GM19438 (cell line): ENCODE measurements at regions not wholly inside any gene's neighbourhood (a gene's known extent, or its start where the extent isn't known, plus 50 kb on each side); places are given as distances from the start of the nearest gene placed in this dataset.

Source experiments
- ATAC-seq: cut with Tn5 transposase; IDR thresholded peaks from one replicate; pipeline ENCODE4 v1.9.1; 2021; ENCODE audit warnings: low read depth; ENCODE audit not compliant: unreplicated experiment

DNA sequence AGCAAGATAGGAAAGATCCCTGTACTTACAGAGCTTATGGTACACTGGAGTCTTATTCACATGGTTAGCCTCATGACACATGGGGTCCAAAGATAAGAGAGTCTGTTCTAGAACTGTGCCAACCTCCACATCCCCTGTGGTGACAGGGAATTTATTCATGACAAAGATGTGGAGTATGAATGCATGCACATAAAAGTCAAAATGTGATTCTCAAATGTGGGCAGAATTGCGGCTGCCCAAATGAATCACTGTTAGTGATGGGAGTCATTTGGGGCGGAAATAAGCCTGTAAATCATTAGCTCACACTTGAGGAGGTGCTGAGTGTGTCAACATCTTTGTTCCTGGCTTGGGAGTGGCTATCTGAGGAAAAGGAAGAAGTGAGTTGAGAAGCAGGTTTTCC, 560.6 kb downstream of the SLC4A3 start:
- ATAC-seq = no peak

- no peak for ATAC-seq
Measured at GRCh38 chr2:220191031-220191430, 563.6 kb downstream of the SLC4A3 start.

DNA sequence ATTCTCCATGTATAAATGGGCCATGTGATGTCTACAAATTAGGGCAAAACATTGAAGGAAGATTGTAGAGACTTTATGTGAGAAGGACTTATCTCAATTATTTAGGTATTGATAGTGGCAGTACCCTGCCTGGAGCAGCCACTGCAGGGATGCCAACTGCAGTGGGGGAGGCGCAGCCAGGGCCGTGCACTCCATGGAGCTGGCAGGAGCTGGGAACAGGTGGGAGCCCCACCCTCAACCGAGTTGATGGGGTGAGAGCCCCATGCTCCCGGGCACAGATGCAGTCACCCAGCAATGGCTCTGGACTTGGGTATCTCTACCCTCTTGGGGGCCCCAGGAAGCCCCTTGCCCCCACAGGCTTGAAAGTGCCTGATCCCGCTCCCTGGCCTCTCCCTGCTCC, 564.3 kb downstream of the SLC4A3 start:
- no peak for ATAC-seq

DNA sequence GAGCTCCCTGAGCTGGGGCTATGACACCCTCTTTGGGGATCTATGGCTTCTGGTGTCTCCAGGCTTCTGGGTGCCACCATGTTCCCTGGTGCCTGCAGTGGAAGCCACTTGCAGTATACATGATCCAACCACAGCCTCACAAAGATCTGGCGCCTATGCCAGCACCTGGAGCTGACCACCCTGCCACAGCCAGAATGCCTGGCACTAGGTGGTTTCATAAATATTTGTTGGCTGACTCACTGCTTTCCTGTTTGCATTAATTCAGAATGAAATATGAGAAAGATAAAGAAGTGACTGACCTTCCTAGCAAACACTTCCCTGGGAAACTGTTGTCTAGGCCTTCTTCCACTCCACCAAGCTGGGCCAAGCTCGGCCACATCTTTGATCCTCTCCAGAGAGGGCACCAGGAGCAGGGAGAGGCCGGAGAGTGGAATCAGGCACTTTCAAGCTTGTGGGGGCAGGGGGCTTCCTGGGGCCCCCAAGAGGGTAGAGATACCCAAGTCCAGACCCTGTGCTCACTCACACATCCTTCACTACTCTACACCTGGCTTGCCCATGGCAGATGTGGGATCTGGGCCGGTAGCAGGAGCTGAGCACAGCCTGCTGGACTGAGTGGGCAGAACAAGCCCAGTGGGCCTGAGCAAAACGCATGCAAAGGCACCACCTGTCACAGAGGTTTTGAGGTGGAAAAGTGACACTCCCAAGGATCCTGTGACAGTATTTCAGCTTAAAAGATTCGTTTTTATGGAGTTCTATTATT, 565.7 kb downstream of the SLC4A3 start:
- no peak for ATAC-seq

- no peak for ATAC-seq
Measured at GRCh38 chr2:220194630-220195584, 567.5 kb downstream of the SLC4A3 start.

DNA sequence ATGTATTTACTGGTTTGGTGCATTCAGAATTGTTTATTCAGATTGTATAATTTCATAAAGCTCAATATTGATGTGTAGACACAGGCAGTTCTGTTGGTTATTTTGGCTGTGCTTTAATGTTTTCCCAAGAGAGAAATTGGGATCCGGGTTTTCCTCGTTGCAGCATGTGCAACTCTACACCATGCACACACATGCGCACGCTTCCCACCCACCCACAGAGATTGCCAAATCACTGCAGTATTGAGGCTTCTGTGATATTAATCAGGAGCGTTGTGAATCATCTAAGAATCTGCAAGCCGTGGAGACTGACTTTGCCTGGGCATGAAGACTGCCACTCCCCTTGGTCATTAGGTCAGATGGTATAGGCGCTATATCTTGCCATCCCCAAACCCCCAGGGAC, 571.5 kb downstream of the SLC4A3 start:
- no peak for ATAC-seq

DNA sequence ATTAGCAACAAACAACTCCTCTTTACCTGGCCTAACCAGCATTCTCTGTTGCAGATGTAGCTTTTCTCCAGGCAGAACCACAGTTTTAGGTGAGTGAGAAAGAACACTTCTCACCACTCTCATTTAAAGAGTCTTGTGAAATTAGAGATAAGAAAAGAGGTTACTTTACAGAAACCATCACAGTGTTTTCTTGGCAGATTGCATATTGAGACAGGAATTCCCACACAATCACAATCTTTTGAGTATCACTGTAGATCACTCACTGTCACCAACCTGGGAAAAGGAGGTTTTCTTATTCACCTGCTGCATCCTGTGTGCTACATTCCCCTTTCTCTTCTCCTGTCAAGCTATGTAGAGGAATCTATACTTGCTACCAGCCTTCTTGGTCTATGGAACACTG, 574.6 kb downstream of the SLC4A3 start:
- ATAC-seq = no peak

DNA sequence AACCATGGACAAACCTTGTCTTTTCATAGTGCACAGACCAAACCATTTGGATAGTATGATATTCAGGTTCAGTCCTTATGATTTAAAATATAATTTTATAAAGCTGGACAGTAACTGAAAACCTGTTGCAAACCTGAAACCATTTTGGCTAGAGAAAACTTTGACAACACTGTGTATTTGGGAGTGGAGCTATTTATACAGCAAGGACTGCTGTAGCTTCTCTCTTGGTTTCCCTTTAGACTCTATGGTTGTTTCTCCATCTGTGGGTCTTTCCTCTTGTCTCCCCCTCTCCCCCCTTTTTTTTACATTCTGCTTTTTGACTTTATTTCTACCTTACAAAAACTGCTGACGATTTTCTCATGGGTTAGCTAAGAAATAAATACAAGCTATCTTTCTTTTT, 581.7 kb downstream of the SLC4A3 start:
- ATAC-seq = no peak

DNA sequence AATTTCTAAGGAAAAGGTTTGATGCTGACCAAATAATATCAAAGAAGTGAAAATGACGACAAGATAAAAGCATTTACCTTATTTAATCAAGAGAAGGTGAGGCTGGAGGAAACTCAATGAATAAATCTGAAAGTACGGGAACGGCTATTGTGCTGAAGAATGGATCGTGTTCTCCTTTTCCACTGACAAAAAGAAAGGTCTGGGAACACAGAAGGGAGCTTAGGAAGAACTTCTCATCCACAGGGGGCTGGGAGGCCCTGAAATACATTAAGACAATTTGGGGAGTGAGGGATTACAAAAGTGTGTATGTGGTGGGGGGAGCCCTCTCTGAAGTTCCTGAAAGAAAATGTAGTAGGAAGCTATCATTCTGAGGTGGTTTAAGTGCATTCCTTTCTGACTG, 582.3 kb downstream of the SLC4A3 start:
- ATAC-seq = no peak

DNA sequence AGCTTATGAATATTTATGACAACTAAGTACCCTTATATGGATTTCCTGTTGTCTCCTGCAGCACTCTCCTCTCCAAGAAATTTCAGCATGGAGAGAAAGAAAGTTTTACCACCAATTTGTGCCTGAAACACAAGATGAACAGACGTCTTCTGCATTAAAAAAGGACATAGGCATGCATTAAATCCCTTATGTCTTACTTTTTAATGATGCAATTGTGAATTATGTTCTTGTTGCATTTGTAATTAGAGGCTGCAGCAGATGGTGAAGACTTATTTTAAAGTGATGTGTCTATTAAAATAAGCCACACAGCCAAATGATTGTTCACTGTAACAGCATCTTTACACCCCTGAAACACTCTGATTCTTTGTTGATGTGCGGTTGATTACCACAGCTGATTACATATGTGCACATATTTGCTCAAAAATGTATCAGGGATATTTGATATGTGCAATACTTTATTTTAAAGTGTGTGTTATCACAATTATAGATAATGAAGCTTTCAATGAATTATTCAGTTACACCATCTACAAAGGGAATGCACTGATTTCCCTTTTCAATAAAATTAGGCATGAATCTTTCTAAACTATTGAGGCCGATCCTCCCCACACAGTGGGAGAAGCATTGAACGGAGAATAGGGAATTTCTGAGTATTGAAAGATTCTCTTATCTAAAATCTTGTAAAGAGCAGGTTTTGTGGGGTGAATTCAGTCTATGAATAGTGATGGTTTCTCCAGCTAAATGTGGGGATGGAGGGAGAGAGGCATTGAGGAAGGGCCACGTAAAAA, 585.1 kb downstream of the SLC4A3 start:
- ATAC-seq = no peak

DNA sequence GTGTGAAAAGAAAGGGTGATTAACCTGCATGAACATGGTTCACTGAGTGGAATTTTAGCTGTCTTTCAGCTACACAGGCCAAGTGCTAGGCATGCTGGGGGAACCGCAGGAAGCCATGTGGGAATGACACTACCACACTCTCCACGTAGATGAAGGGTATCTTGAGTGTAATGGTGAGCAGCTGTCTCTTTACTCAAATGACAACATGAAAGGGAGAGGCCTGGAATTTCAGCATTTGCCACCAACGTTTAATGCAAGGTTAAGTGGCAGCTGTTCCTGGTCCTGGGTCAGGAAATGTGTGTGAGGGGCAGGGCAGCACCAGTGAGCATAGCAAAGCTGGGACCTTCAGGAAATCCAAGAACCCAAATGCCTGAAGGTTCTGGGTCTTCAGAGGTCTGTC, 588.4 kb downstream of the SLC4A3 start:
- ATAC-seq = no peak

GRCh38 chr2:220219371-220219770, 591.9 kb downstream of the SLC4A3 start:
- no peak for ATAC-seq

DNA sequence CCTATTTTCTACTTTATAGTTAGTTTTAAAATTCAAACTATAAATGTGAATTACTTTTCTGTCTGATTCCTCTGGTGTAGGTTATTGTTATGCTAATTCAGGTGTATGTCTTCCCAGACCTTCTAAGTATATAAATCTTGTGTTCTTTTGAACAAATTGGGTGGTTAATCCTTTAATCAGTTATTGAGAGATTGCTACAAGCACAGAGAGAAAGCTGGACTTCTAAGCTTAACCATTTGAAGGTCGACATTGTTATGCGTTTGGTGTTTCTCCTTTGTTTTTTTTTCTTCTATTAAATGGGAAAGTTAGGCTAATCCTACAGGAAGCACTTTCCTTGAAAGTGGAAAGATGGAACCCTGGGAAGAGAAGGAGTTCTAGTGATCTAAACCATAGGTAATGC, 592.6 kb downstream of the SLC4A3 start:
- ATAC-seq = no peak

DNA sequence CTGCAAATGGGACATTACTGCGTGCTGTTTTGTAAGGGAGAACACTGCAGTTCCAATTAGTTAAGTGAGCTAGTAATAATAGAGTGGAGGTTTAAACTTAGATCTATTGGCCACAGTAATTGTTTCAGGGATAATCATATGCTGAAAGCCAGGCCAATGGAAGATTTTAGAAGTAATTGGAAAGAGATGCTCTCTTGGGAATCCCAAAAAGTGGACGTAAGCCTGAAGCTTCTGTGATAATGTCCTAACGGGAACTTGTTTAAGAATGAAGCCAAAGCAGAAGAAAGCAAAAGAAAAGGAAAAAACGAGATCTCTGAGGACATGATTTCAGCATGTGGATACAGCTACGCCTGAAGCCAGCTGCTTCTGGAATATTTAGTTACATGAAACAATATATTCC, 594.6 kb downstream of the SLC4A3 start:
- ATAC-seq = no peak

DNA sequence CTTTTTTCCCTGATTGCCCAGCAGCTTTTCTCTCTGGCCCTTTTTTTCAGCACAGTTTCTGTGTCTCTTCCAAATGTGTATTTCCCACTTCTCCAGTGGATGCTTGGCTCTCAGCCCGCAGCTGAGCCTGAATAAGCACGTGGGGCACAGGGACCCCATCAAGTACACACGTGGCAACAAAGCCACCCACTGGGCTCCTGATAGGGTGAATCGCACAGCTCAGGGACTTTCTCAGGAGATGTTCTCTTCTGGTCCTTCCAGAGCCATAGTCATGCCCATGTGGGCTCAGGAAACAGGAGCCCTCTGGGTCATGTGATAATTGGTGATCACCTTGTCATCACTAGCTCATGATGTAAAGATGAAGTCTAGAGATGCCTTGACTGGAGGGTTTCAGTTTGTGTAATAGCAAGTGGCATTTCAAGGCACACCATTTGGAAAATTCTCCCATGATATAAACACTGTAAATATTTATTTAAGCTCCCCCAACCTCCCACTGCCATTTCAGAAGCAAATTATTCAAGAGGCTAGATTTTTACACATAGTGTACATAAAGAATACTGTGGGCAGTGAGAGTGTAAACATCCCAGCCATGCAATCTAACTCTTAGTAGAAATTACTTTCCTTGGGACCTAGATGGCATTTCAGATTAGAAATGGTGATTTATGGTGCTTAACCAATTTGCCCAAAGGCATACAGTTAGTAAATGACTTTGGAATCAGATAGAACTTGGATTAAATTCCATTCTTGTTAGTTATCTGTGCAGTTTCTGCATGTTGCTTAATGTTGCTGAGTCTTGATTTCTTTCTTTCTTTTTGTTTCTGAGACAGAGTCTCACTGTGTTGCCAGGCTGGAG, 597.5 kb downstream of the SLC4A3 start:
- ATAC-seq = no peak

- no peak for ATAC-seq
Measured at GRCh38 chr2:220226076-220226475, 598.6 kb downstream of the SLC4A3 start.

DNA sequence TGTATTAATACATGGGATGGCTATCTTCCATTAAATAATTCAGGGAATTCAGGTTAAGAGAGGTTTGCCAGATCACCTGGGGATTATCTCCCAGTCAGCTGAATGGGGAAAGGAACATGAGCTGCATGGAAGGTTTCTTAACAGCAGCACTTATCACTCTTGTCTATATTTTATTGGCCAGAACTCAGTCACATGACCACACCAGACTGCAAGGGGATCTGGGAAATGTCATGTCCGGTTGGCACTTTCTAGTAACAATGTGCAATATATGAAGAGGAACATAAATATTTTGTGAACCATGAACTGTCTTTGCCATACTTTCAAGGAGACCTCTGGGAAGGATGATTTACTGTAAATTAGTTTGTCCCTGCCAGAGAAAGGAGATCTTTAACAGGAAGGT, 599.1 kb downstream of the SLC4A3 start:
- no peak for ATAC-seq

DNA sequence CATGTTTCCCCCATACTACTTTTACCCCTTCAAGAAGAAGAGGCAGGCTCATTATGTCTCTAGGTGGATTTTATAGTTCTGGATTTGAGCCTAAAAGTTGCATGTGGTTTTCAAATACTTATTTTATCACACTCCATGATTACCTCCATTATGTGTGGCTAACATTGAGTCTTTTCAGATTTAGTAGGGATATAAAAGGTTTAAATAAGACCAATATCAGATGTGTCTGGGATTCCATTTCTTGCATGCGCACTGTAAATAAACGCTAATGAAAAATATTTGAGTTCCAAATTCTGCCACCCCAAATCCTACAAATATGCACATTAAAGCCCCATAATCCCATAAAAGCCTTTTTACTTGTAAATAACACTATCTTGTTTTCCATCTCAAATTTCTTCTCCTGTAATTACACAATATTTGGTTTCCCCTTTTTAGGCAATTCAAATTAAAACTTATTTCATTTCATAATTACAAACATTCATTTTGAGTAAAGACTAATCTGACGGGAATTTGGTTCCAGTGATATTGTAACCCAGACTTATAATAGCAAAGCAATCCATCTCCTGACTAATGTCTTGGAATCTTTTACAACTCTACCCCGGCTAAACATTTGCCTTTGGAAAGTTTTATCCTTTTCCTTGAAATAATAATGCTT, 600.0 kb downstream of the SLC4A3 start:
- ATAC-seq = no peak

GRCh38 chr2:220228310-220229006, 601.0 kb downstream of the SLC4A3 start:
- no peak for ATAC-seq
